ENCODE measurements at regions not wholly inside any gene's neighbourhood (a gene's known extent, or its start where the extent isn't known, plus 50 kb on each side); places are given as distances from the start of the nearest gene placed in this dataset.

GRCh38 chr6:143595251-143596036 is 82.3 kb upstream of the PHACTR2 start:
- TF ChIP-seq CTCF (conservative IDR thresholded peaks at IDR 0.05) (no peak), EZH2 (IDR thresholded peaks at IDR 0.05; ENCODE audit: low read depth) (no peak)
